SK-N-SH treated with all-trans-retinoic acid at 6 μM for 48 hours (cell line): ENCODE measurements at regions not wholly inside any gene's neighbourhood (a gene's known extent, or its start where the extent isn't known, plus 50 kb on each side); places are given as distances from the start of the nearest gene placed in this dataset.

ENCODE experiments used
- ATAC-seq: fragments of 200-7000 bp; cut with Tn5 transposase; 3 replicates; pipeline ENCODE4 v1.9.1; 2020; ENCODE audit warnings: mild to moderate bottlenecking, moderate library complexity
- CSDC2 ChIP-seq: fragments of 250-450 bp; sonication (Bioruptor Pico); IDR thresholded peaks from 2 replicates; pipeline ENCODE4 v1.5.0; 2020; ENCODE audit warnings: mild to moderate bottlenecking, moderate library complexity
- CSRNP3 ChIP-seq: fragments of 250-450 bp; sonication (Bioruptor Pico); IDR thresholded peaks from 2 replicates; pipeline ENCODE4 v1.5.1; 2021; ENCODE audit warnings: mild to moderate bottlenecking, moderate library complexity
- ESRRG ChIP-seq: fragments of 250-450 bp; sonication (Bioruptor Pico); IDR thresholded peaks from 2 replicates; pipeline ENCODE4 v1.6.1; 2021; ENCODE audit warnings: mild to moderate bottlenecking
- GLIS3 ChIP-seq: fragments of 250-450 bp; sonication (Bioruptor Pico); IDR thresholded peaks from 2 replicates; pipeline ENCODE4 v1.5.0; 2020; ENCODE audit warnings: mild to moderate bottlenecking, moderate library complexity
- ISL1 ChIP-seq: fragments of 250-450 bp; sonication (Bioruptor Pico); IDR thresholded peaks from 2 replicates; pipeline ENCODE4 v2.1.2; 2022; ENCODE audit warnings: mild to moderate bottlenecking, moderate library complexity
- OSR1 ChIP-seq: fragments of 250-450 bp; sonication (Bioruptor Pico); IDR thresholded peaks from 2 replicates; pipeline ENCODE4 v1.8.0; 2022; ENCODE audit warnings: moderate library complexity, mild to moderate bottlenecking, inconsistent platforms
- PATZ1 ChIP-seq: fragments of 250-450 bp; sonication (Bioruptor Pico); IDR thresholded peaks from 2 replicates; pipeline ENCODE4 v1.8.0; 2020; ENCODE audit warnings: mild to moderate bottlenecking, moderate library complexity, borderline replicate concordance
- POU6F1 ChIP-seq: fragments of 250-450 bp; sonication (Bioruptor Pico); IDR thresholded peaks from 2 replicates; pipeline ENCODE4 v1.8.0; 2021; ENCODE audit warnings: low read depth, mild to moderate bottlenecking, moderate library complexity, borderline replicate concordance
- PPARA ChIP-seq: fragments of 250-450 bp; sonication (Bioruptor Pico); IDR thresholded peaks from 2 replicates; pipeline ENCODE4 v1.5.0; 2020; ENCODE audit warnings: mild to moderate bottlenecking, borderline replicate concordance
- SNAI2 ChIP-seq: fragments of 250-450 bp; sonication (Bioruptor Pico); IDR thresholded peaks from 2 replicates; pipeline ENCODE4 v1.5.0; 2020; ENCODE audit warnings: mild to moderate bottlenecking, moderate library complexity
- TSHZ2 ChIP-seq: fragments of 250-450 bp; sonication (Bioruptor Pico); IDR thresholded peaks from 2 replicates; pipeline ENCODE4 v1.5.0; 2020; ENCODE audit warnings: mild to moderate bottlenecking, moderate library complexity
- ZC3H10 ChIP-seq: fragments of 250-450 bp; sonication (Bioruptor Pico); IDR thresholded peaks from 2 replicates; pipeline ENCODE4 v1.5.1; 2021; ENCODE audit warnings: mild to moderate bottlenecking, moderate library complexity
- ZFP30 ChIP-seq: fragments of 450-650 bp; formaldehyde crosslinking; IDR thresholded peaks from 2 replicates; pipeline ENCODE4 v1.5.0; 2022; ENCODE audit warnings: mild to moderate bottlenecking, moderate library complexity
- ZNF70 ChIP-seq: fragments of 450-650 bp; formaldehyde crosslinking; IDR thresholded peaks from 2 replicates; pipeline ENCODE4 v1.5.0; 2020; ENCODE audit warnings: mild to moderate bottlenecking, moderate library complexity

- TF ChIP-seq TSHZ2 (CRISPR knock-in tag), result no peak
- TF ChIP-seq GLIS3 (CRISPR knock-in tag), result no peak
Observed at GRCh38 chr12:125996443-125996842, 931.2 kb downstream of the AACS start (continued).

GRCh38 chr12:125999628-126000027, 934.4 kb downstream of the AACS start:
- no peak for ATAC-seq

GRCh38 chr12:126019385-126019784, 954.1 kb downstream of the AACS start:
- TF ChIP-seq GLIS3 (CRISPR knock-in tag) (no peak), ZFP30 (no peak), PATZ1 (no peak), OSR1 (CRISPR knock-in tag) (no peak), ESRRG (no peak), ISL1 (CRISPR knock-in tag) (no peak), PPARA (CRISPR knock-in tag) (no peak), SNAI2 (CRISPR knock-in tag) (no peak), ZNF70 (CRISPR knock-in tag) (no peak)
- no peak for ATAC-seq

More at GRCh38 chr12:125999628-126000027, 934.4 kb downstream of the AACS start:
- TF ChIP-seq GLIS3 (CRISPR knock-in tag), result no peak
- TF ChIP-seq ZFP30, result no peak
- no peak for TF ChIP-seq POU6F1 (CRISPR knock-in tag)
- no peak for TF ChIP-seq TSHZ2 (CRISPR knock-in tag)
- TF ChIP-seq CSRNP3 (CRISPR knock-in tag), result no peak
- TF ChIP-seq PPARA (CRISPR knock-in tag), result no peak
- TF ChIP-seq CSDC2 (CRISPR knock-in tag), result no peak
- TF ChIP-seq ISL1 (CRISPR knock-in tag), result no peak
- no peak for TF ChIP-seq ZNF70 (CRISPR knock-in tag)
- no peak for TF ChIP-seq OSR1 (CRISPR knock-in tag)

- no peak for ATAC-seq
- TF ChIP-seq PPARA (CRISPR knock-in tag) (no peak), PATZ1 (no peak), TSHZ2 (CRISPR knock-in tag) (no peak), OSR1 (CRISPR knock-in tag) (no peak), ZC3H10 (CRISPR knock-in tag) (no peak)
Observed at GRCh38 chr12:126021675-126022074, 956.4 kb downstream of the AACS start.
